K562 (cell line): ENCODE measurements at regions not wholly inside any gene's neighbourhood (a gene's known extent, or its start where the extent isn't known, plus 50 kb on each side); places are given as distances from the start of the nearest gene placed in this dataset.

Source experiments
- CREB3L1 ChIP-seq: fragments of 450-650 bp; IDR thresholded peaks from 2 replicates; pipeline ENCODE4 v1.6.1; 2014; ENCODE audit warnings: low read depth, mild to moderate bottlenecking, moderate library complexity, borderline replicate concordance
- E2F4 ChIP-seq: sonication (generic); formaldehyde crosslinking; IDR thresholded peaks from 2 replicates; pipeline ENCODE4 v1.8.0; 2022; ENCODE audit warnings: mild to moderate bottlenecking, low read depth, missing genetic modification reagents
- POLR2A ChIP-seq: fragments of 450-650 bp; conservative IDR thresholded peaks from 2 replicates; pipeline ENCODE4 v1.6.1; 2016
- RAD21 ChIP-seq, 2 experiments: fragments of 250-450 bp in 1 of 2; fragments of 450-650 bp in 1 of 2; sonication (Bioruptor Pico) in 1 of 2; formaldehyde crosslinking in 1 of 2; IDR thresholded peaks in 1 of 2; conservative IDR thresholded peaks in 1 of 2; 2 replicates each; pipeline versions ENCODE4 v1.4.0 to v1.8.0; 2020 to 2022; ENCODE audit warnings: mild to moderate bottlenecking in 2 of 2, moderate library complexity in 1 of 2
- SMARCC2 ChIP-seq: fragments of 450-650 bp; IDR thresholded peaks from 2 replicates; pipeline ENCODE4 v1.6.1; 2017; ENCODE audit warnings: antibody characterized with exemption, moderate library complexity, mild to moderate bottlenecking, low read depth
- THRAP3 ChIP-seq: fragments of 450-650 bp; IDR thresholded peaks from 2 replicates; pipeline ENCODE4 v1.6.1; 2016; ENCODE audit warnings: mild to moderate bottlenecking, inconsistent platforms, borderline replicate concordance
- ZNF121 ChIP-seq: sonication (generic); formaldehyde crosslinking; conservative IDR thresholded peaks from 2 replicates; pipeline ENCODE4 v1.8.0; 2022; ENCODE audit warnings: missing genetic modification reagents
- ZNF3 ChIP-seq: fragments of 250-450 bp; sonication (Bioruptor Pico); IDR thresholded peaks from 2 replicates; pipeline ENCODE4 v1.5.0; 2021; ENCODE audit warnings: mild to moderate bottlenecking, moderate library complexity
- ZZZ3 ChIP-seq: fragments of 450-650 bp; IDR thresholded peaks from 2 replicates; pipeline ENCODE4 v1.6.1; 2016; ENCODE audit warnings: antibody characterized with exemption, mild to moderate bottlenecking, moderate library complexity
- TF ChIP-seq, protein P1 (sequence below), 3 experiments: IDR thresholded peaks in 2 of 3; conservative IDR thresholded peaks in 1 of 3; 2 replicates each; pipeline ENCODE4 v1.5.1; 2011 to 2012; ENCODE audit warnings: low read length in 3 of 3, mild to moderate bottlenecking in 3 of 3, control low read depth in 2 of 3, improper control_type of control experiment in 1 of 3, inconsistent platforms in 1 of 3, low read depth in 1 of 3, mixed read lengths in 1 of 3, moderate library complexity in 1 of 3; ENCODE audit not compliant: insufficient read depth in 2 of 3
- TF ChIP-seq, protein P2 (sequence below): sonication (generic); formaldehyde crosslinking; IDR thresholded peaks from 2 replicates; pipeline ENCODE4 v1.8.1; 2023; ENCODE audit warnings: mild to moderate bottlenecking, missing genetic modification reagents
- TF ChIP-seq, protein P3 (sequence below): sonication (generic); formaldehyde crosslinking; IDR thresholded peaks from 2 replicates; pipeline ENCODE4 v1.8.1; 2022; ENCODE audit warnings: missing genetic modification reagents
- TF ChIP-seq, protein P4 (sequence below), 2 experiments: fragments of 450-650 bp; IDR thresholded peaks; 2 replicates each; pipeline ENCODE4 v1.6.1; 2016; ENCODE audit warnings: mild to moderate bottlenecking in 2 of 2, borderline replicate concordance in 1 of 2, low read depth in 1 of 2, moderate library complexity in 1 of 2

DNA sequence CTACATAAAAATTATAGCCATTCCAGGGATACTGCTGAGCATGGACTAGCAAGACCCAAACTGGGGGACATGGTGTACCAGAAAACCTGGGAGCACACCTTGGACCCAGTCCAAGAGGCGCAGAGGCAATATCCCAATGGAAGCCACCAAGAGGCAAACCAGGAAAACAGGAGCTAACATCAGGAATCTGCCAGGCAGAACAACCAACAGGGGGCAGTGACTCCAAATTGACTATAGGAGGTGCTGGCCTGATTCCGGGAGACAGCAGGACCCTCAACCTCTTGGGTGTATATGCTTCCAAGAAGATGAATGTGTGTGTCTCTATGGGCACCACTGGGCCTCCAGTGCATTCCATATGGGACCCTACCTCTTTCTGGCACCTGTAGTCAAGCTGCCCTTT is 172.7 kb upstream of the ARL4C start:
- TF ChIP-seq ZNF121 (no peak), POLR2A (no peak), ZZZ3 (no peak), SMARCC2 (no peak), E2F4 (CRISPR knock-in tag) (no peak), THRAP3 (no peak), CREB3L1 (no peak), RAD21 (CRISPR knock-in tag; conservative IDR thresholded peaks at IDR 0.05 in 1 of 2, IDR thresholded peaks at IDR 0.05 in 1 of 2) (no peak), ZNF3 (no peak)
- TF ChIP-seq, protein P1, sequence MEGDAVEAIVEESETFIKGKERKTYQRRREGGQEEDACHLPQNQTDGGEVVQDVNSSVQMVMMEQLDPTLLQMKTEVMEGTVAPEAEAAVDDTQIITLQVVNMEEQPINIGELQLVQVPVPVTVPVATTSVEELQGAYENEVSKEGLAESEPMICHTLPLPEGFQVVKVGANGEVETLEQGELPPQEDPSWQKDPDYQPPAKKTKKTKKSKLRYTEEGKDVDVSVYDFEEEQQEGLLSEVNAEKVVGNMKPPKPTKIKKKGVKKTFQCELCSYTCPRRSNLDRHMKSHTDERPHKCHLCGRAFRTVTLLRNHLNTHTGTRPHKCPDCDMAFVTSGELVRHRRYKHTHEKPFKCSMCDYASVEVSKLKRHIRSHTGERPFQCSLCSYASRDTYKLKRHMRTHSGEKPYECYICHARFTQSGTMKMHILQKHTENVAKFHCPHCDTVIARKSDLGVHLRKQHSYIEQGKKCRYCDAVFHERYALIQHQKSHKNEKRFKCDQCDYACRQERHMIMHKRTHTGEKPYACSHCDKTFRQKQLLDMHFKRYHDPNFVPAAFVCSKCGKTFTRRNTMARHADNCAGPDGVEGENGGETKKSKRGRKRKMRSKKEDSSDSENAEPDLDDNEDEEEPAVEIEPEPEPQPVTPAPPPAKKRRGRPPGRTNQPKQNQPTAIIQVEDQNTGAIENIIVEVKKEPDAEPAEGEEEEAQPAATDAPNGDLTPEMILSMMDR (IDR thresholded peaks at IDR 0.05 in 2 of 3, conservative IDR thresholded peaks at IDR 0.05 in 1 of 3; ENCODE audit: insufficient read depth in 2 of 3, low read depth in 1 of 3, low read length in 3 of 3) = peak in 1 of 3 experiments; percentile 21; a peak in 1 of 6 replicates
- TF ChIP-seq, protein P2, sequence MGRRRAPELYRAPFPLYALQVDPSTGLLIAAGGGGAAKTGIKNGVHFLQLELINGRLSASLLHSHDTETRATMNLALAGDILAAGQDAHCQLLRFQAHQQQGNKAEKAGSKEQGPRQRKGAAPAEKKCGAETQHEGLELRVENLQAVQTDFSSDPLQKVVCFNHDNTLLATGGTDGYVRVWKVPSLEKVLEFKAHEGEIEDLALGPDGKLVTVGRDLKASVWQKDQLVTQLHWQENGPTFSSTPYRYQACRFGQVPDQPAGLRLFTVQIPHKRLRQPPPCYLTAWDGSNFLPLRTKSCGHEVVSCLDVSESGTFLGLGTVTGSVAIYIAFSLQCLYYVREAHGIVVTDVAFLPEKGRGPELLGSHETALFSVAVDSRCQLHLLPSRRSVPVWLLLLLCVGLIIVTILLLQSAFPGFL (CRISPR knock-in tag) = no peak
- TF ChIP-seq, protein P3, sequence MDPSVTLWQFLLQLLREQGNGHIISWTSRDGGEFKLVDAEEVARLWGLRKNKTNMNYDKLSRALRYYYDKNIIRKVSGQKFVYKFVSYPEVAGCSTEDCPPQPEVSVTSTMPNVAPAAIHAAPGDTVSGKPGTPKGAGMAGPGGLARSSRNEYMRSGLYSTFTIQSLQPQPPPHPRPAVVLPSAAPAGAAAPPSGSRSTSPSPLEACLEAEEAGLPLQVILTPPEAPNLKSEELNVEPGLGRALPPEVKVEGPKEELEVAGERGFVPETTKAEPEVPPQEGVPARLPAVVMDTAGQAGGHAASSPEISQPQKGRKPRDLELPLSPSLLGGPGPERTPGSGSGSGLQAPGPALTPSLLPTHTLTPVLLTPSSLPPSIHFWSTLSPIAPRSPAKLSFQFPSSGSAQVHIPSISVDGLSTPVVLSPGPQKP = no peak
- TF ChIP-seq, protein P4, sequence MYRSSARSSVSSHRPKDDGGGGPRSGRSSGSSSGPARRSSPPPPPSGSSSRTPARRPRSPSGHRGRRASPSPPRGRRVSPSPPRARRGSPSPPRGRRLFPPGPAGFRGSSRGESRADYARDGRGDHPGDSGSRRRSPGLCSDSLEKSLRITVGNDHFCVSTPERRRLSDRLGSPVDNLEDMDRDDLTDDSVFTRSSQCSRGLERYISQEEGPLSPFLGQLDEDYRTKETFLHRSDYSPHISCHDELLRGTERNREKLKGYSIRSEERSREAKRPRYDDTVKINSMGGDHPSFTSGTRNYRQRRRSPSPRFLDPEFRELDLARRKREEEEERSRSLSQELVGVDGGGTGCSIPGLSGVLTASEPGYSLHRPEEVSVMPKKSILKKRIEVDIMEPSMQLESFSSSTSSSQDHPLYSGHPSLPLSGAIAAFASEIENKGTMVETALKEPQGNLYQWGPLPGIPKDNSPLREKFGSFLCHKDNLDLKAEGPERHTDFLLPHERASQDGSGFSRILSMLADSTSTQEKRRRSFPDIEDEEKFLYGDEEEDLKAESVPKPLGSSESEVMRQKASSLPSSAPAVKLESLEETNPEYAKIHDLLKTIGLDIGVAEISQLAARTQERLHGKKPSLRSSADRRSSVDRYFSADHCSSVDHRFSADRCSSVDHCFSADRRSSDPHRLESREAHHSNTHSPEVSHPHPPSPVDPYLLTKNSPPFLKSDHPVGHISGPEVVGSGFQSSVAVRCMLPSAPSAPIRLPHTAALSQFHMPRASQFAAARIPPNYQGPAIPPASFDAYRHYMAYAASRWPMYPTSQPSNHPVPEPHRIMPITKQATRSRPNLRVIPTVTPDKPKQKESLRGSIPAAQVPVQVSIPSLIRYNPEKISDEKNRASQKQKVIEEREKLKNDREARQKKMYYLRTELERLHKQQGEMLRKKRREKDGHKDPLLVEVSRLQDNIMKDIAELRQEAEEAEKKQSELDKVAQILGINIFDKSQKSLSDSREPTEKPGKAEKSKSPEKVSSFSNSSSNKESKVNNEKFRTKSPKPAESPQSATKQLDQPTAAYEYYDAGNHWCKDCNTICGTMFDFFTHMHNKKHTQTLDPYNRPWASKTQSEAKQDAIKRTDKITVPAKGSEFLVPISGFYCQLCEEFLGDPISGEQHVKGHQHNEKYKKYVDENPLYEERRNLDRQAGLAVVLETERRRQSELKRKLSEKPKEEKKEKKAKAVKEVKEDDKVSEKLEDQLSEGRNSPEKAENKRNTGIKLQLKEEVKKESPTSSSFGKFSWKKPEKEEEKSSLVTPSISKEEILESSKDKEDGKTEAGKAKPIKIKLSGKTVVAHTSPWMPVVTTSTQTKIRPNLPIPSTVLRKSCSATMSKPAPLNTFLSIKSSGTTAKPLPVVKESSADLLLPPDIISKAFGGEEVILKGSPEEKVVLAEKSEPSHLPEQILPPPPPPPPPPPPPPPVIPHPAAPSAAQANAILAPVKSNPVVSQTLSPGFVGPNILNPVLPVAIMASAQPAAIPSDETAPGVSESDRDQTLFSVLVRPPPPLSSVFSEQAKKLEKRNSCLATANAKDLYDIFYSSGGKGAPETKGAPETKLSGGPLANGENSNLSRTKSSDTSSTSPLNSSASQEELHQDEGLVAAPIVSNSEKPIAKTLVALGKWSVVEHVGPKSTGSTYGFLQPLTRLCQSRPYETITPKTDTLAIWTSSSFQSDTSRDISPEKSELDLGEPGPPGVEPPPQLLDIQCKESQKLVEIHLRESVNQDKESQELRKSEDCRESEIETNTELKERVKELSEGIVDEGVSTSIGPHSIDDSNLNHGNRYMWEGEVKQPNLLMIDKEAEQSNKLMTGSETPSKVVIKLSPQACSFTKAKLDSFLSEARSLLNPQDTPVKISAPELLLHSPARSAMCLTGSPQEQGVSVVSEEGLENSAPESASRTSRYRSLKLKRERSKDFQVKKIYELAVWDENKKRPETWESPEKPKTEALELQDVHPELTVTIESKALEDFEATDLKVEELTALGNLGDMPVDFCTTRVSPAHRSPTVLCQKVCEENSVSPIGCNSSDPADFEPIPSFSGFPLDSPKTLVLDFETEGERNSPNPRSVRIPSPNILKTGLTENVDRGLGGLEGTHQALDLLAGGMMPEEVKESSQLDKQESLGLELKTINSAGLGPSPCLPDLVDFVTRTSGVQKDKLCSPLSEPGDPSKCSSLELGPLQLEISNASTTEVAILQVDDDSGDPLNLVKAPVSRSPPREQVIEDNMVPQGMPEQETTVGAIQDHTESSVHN (IDR thresholded peaks at IDR 0.05; ENCODE audit: borderline replicate concordance in 1 of 2, low read depth in 1 of 2) = no peak
